ENCODE measurements at regions not wholly inside any gene's neighbourhood (a gene's known extent, or its start where the extent isn't known, plus 50 kb on each side); places are given as distances from the start of the nearest gene placed in this dataset.

GRCh38 chr10:85100495-85100894 lies 772.1 kb downstream of the CCSER2 start:
- no peak overlapping the region for H3K27ac ChIP-seq
- no peak overlapping the region for H3K4me3 ChIP-seq
- no peaks in the 10 kb centered on the region for H3K27me3 ChIP-seq
- intact Hi-C loops (cut with DNase I): no loop called here
- H3K9me3 ChIP-seq: no peaks in the 10 kb centered on the region
- no peak for TF ChIP-seq CTCF (IDR thresholded peaks at IDR 0.05)
- TF ChIP-seq POLR2A (IDR thresholded peaks at IDR 0.05): no peak
- no peak for TF ChIP-seq POLR2AphosphoS5 (IDR thresholded peaks at IDR 0.05)
- H3K4me1 ChIP-seq: no peaks in the 10 kb centered on the region
- H3K36me3 ChIP-seq: no peaks in the 10 kb centered on the region
- no peak for DNase-seq

GRCh38 chr10:85105614-85106255 lies 777.3 kb downstream of the CCSER2 start:
- Histone ChIP-seq H3K27ac (no peak overlapping the region), H3K27me3 (no peaks in the 10 kb centered on the region), H3K4me3 (no peak overlapping the region), H3K36me3 (no peaks in the 10 kb centered on the region), H3K9me3 (no peaks in the 10 kb centered on the region), H3K4me1 (no peaks in the 10 kb centered on the region)
- no peak for DNase-seq
- TF ChIP-seq CTCF (IDR thresholded peaks at IDR 0.05) (no peak), POLR2AphosphoS5 (IDR thresholded peaks at IDR 0.05) (no peak), POLR2A (IDR thresholded peaks at IDR 0.05) (no peak), EP300 (IDR thresholded peaks at IDR 0.05) (no peak)
- intact Hi-C loops (cut with DNase I): no loop called here
- 63% methylated on average over 4 of the region's 4 CpGs for WGBS, 2 donors

- DNase-seq: no peak
- Histone ChIP-seq H3K4me1 (no peaks in the 10 kb centered on the region), H3K27me3 (no peaks in the 10 kb centered on the region), H3K27ac (no peak overlapping the region), H3K36me3 (no peaks in the 10 kb centered on the region), H3K9me3 (no peaks in the 10 kb centered on the region), H3K4me3 (no peak overlapping the region)
- 67% methylated on average over 1 of the region's 1 CpG for WGBS, 2 donors
- intact Hi-C loops (cut with DNase I): no loop called here
- TF ChIP-seq CTCF (IDR thresholded peaks at IDR 0.05) (no peak), EP300 (IDR thresholded peaks at IDR 0.05) (no peak), POLR2AphosphoS5 (IDR thresholded peaks at IDR 0.05) (no peak)
Measured at GRCh38 chr10:85111271-85111670, 782.9 kb downstream of the CCSER2 start.

GRCh38 chr10:85124603-85125051 lies 796.2 kb downstream of the CCSER2 start:
- 80 to 84% methylated on average over 3 of the region's 3 CpGs for WGBS, 2 donors
- TF ChIP-seq EP300 (IDR thresholded peaks at IDR 0.05) (no peak), POLR2A (IDR thresholded peaks at IDR 0.05) (no peak), POLR2AphosphoS5 (IDR thresholded peaks at IDR 0.05) (no peak), CTCF (IDR thresholded peaks at IDR 0.05) (no peak)
- no peaks in the 10 kb centered on the region for H3K36me3 ChIP-seq
- no peak overlapping the region for H3K4me3 ChIP-seq
- intact Hi-C loops (cut with DNase I): no loop called here
- no peaks in the 10 kb centered on the region for H3K27me3 ChIP-seq
- H3K27ac ChIP-seq: no peak overlapping the region
- H3K9me3 ChIP-seq: peaks cover 0 to 2% (median 0%) of the 10 kb centered on the region in 4 donors
- no peaks in the 10 kb centered on the region for H3K4me1 ChIP-seq
- DNase-seq: no peak

GRCh38 chr10:85137253-85137652 lies 808.9 kb downstream of the CCSER2 start:
- Histone ChIP-seq H3K9me3 (no peaks in the 10 kb centered on the region), H3K36me3 (no peaks in the 10 kb centered on the region), H3K4me3 (no peak overlapping the region), H3K27me3 (peaks cover 0 to 4% (median 0%) of the 10 kb centered on the region in 3 donors), H3K4me1 (no peaks in the 10 kb centered on the region), H3K27ac (no peak overlapping the region)
- TF ChIP-seq POLR2A (IDR thresholded peaks at IDR 0.05) (no peak), EP300 (IDR thresholded peaks at IDR 0.05) (no peak), CTCF (IDR thresholded peaks at IDR 0.05) (no peak), POLR2AphosphoS5 (IDR thresholded peaks at IDR 0.05) (no peak)
- WGBS, 2 donors: 21 to 61% methylated on average over 5 of the region's 5 CpGs
- intact Hi-C loops (cut with DNase I): no loop called here
- no peak for DNase-seq
